ENCODE measurements at regions not wholly inside any gene's neighbourhood (a gene's known extent, or its start where the extent isn't known, plus 50 kb on each side); places are given as distances from the start of the nearest gene placed in this dataset.

DNA sequence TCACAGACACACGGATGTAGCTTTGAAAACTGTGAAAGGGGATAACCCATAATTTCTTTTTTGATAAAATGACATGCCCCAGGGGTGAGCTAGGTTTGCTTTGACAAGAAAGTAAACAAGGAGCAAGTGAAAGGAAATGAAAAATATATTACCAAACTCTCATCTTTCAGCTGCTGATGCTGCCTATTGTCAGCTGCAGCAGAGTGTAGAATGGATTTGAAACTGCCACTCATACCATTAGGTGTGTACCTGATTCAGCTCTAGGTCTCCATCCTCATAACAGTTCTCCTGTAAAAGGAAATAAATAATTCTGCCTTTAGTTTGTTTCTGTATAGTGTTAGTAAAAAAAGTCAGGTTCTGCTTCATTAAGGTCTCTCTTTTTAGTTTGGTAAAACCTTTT lies 415.1 kb upstream of the MARCKS start:
- WGBS, 3 donors, result 77 to 84% (median 80%) methylated on average over 1 of the region's 1 CpG
- DNase-seq, result no peak
- H3K27me3 ChIP-seq, result no peaks in the 10 kb centered on the region
- no peak overlapping the region for H3K27ac ChIP-seq
- H3K4me3 ChIP-seq, result no peak overlapping the region
- TF ChIP-seq, protein P1, sequence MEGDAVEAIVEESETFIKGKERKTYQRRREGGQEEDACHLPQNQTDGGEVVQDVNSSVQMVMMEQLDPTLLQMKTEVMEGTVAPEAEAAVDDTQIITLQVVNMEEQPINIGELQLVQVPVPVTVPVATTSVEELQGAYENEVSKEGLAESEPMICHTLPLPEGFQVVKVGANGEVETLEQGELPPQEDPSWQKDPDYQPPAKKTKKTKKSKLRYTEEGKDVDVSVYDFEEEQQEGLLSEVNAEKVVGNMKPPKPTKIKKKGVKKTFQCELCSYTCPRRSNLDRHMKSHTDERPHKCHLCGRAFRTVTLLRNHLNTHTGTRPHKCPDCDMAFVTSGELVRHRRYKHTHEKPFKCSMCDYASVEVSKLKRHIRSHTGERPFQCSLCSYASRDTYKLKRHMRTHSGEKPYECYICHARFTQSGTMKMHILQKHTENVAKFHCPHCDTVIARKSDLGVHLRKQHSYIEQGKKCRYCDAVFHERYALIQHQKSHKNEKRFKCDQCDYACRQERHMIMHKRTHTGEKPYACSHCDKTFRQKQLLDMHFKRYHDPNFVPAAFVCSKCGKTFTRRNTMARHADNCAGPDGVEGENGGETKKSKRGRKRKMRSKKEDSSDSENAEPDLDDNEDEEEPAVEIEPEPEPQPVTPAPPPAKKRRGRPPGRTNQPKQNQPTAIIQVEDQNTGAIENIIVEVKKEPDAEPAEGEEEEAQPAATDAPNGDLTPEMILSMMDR (IDR thresholded peaks at IDR 0.05), result no peak
- TF ChIP-seq EP300 (IDR thresholded peaks at IDR 0.05) (no peak), POLR2A (IDR thresholded peaks at IDR 0.05) (no peak)
- H3K9me3 ChIP-seq, result no peaks in the 10 kb centered on the region
- H3K4me1 ChIP-seq (ENCODE audit: insufficient read depth), result no peaks in the 10 kb centered on the region
- H3K36me3 ChIP-seq, result no peaks in the 10 kb centered on the region
- intact Hi-C loops (cut with DNase I), result no loop called here

DNA sequence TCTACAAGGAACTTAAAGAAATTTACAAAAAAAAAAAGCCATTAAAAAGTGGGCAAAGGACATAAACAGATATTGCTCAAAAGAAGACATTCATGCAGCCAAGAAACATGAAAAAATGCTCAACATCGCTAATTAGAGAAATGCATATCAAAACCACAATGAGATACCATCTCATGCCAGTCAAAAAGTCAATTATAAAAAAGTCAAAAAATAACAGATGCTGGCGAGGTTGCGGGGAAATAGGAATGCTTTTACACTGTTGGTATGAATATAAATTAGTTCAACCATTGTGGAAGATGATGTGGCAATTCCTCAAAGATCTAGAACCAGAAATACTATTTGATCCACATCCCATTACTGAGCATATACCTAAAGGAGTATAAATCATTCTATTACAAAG lies 411.9 kb upstream of the MARCKS start:
- no peaks in the 10 kb centered on the region for H3K9me3 ChIP-seq
- intact Hi-C loops (cut with DNase I), result no loop called here
- TF ChIP-seq EP300 (IDR thresholded peaks at IDR 0.05) (no peak), POLR2A (IDR thresholded peaks at IDR 0.05) (no peak)
- TF ChIP-seq, protein P1 (IDR thresholded peaks at IDR 0.05), result no peak
- H3K27ac ChIP-seq, result no peak overlapping the region
- no peaks in the 10 kb centered on the region for H3K27me3 ChIP-seq
- H3K4me1 ChIP-seq (ENCODE audit: insufficient read depth), result no peaks in the 10 kb centered on the region
- H3K4me3 ChIP-seq, result no peak overlapping the region
- 96 to 100% (median 97%) methylated on average over 3 of the region's 3 CpGs for WGBS, 3 donors
- H3K36me3 ChIP-seq, result no peaks in the 10 kb centered on the region
- DNase-seq, result no peak

DNA sequence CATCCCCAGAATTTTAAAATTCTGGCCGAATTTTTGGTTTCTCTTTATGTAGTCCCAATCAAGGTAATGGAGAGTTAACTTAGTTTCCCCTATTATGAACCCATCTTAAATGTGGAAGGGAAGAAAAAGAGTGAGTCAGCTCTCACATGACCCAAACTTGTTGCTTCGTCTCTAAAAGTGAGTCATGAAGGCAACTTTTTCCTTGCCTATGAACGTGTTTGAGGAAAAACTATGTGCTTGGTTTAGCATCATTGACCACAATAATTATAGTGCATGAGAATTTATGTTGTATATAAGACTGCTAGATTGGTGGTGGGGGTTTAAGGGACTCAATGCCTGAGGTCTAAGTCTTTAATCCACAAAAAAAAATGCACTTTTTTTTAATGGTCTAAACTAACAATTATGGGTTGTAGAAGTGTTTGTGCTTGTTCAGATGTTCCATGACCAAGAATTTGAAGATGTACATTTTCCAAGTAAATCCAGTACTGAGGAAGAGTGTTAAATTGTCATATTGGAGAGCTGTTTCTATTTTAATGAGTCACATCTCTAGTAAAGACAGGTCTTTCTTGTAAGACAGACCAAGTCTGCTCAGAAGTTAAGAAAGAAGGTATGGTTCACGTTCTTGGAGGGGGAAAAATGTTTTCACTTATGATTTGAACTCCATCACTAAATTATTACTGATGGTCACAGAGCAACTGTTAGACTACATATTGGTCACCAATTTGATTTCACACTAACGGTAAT lies 409.9 kb upstream of the MARCKS start:
- no peak overlapping the region for H3K27ac ChIP-seq
- no peaks in the 10 kb centered on the region for H3K27me3 ChIP-seq
- no peak overlapping the region for H3K4me3 ChIP-seq
- no peaks in the 10 kb centered on the region for H3K4me1 ChIP-seq (ENCODE audit: insufficient read depth)
- H3K36me3 ChIP-seq, result no peaks in the 10 kb centered on the region
- DNase-seq, result no peak
- 40 to 66% (median 48%) methylated on average over 5 of the region's 5 CpGs for WGBS, 3 donors
- intact Hi-C loops (cut with DNase I), result no loop called here
- TF ChIP-seq POLR2A (IDR thresholded peaks at IDR 0.05) (no peak), EP300 (IDR thresholded peaks at IDR 0.05) (no peak)
- TF ChIP-seq, protein P1 (IDR thresholded peaks at IDR 0.05), result no peak
- no peaks in the 10 kb centered on the region for H3K9me3 ChIP-seq

DNA sequence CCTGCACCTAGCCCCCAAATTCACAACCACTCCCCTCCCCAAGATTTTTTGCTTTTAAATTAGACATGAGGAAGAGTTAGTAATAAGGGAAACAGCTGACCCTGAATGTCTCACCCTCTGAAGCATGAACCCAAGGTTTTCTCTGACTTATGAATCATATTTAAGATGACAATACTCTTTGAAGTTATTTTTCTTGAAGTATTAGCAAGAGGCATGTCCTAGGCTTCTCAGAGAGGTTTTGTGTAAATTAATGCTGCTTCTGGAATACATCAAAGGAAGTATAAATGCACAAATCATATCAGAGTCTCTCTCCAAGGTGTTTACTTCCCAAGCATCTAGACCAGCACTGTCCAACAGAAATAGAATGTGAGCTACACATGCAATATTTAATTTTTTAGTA lies 408.1 kb upstream of the MARCKS start:
- H3K27ac ChIP-seq, result no peak overlapping the region
- H3K9me3 ChIP-seq, result no peaks in the 10 kb centered on the region
- H3K36me3 ChIP-seq, result no peaks in the 10 kb centered on the region
- no peak overlapping the region for H3K4me3 ChIP-seq
- H3K4me1 ChIP-seq (ENCODE audit: insufficient read depth), result no peaks in the 10 kb centered on the region
- H3K27me3 ChIP-seq, result no peaks in the 10 kb centered on the region
- TF ChIP-seq POLR2A (IDR thresholded peaks at IDR 0.05) (no peak), EP300 (IDR thresholded peaks at IDR 0.05) (no peak)
- TF ChIP-seq, protein P1 (IDR thresholded peaks at IDR 0.05), result no peak
- DNase-seq, result no peak
- intact Hi-C loops (cut with DNase I), result no loop called here

Measured in ovary (tissue), 7 donors.